GM10266 (cell line): ENCODE measurements at regions not wholly inside any gene's neighbourhood (a gene's known extent, or its start where the extent isn't known, plus 50 kb on each side); places are given as distances from the start of the nearest gene placed in this dataset.

Experiments used
- DNase-seq: peaks from one replicate; pipeline ENCODE4 v3.0.0; 2012; ENCODE audit errors: extremely low spot score
- CTCF ChIP-seq: IDR thresholded peaks from 2 replicates; pipeline ENCODE4 v1.5.1; 2012; ENCODE audit warnings: mild to moderate bottlenecking, low read depth; ENCODE audit not compliant: control insufficient read depth, insufficient read depth; ENCODE audit errors: missing control alignments

- no peak for TF ChIP-seq CTCF
- no peak for DNase-seq
Observed at GRCh38 chr2:14285812-14286211, 346.7 kb upstream of the LRATD1 start.

- no peak for TF ChIP-seq CTCF
- no peak for DNase-seq
Observed at GRCh38 chr2:14288016-14288415, 344.5 kb upstream of the LRATD1 start.

DNA sequence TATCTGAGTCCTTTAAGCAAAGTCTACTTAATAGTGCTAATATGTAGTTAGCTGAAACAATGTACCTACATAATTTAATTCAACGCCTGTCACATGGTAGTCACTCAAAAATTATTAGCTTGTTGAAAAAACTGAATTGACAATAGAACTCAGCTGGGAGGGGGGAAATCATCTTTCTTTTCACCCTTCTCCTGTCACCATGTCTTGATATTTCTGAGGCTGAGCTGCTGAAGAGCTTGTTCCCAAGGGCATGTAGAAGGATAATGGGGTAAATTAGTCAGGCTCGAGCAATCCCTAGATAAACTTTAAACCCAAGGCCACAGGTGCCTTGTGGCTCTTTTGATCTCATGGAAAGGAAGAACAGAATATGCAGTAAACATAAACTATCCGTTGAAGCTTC lies 339.6 kb upstream of the LRATD1 start:
- no peak for TF ChIP-seq CTCF
- DNase-seq, result no peak

DNA sequence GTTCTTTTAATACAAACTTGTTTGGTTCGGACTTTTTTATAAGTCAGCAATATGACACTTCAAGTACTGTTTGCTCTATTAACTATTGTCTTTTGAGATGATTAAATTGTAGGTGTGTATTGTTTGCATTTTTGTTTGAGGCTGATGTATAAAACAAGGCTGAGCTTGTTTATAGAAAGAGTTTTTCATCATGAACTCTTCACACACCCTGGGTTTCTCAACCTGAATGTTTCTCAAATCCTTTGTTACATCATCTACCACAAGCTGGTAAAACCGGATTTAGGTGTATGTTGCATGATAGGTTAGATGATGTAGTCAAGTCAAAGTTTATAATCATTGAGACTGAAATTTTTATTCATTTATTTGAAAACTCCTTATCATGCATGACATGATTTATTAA lies 335.2 kb upstream of the LRATD1 start:
- no peak for DNase-seq
- no peak for TF ChIP-seq CTCF

GRCh38 chr2:14297906-14298305 lies 334.6 kb upstream of the LRATD1 start:
- no peak for DNase-seq
- no peak for TF ChIP-seq CTCF

DNA sequence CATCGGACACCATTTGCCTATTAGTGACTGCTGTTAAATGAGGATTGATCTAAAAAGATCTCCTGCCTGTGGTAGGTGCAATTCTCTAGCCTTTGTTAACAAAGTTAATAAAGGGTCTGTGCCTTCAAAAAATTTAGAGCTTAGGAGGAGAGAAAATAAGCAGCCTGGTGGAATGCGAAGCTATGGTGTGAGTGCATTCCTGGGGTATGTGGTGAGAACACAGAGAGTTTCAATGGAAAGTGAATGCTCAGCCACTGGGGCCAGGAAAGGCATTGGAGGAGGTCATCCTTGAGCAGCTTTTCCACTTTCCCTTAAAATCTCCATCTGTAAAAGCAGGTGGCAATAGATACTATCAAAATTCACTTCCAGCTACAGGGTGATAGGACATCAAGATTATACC lies 331.2 kb upstream of the LRATD1 start:
- no peak for TF ChIP-seq CTCF
- DNase-seq, result no peak

DNA sequence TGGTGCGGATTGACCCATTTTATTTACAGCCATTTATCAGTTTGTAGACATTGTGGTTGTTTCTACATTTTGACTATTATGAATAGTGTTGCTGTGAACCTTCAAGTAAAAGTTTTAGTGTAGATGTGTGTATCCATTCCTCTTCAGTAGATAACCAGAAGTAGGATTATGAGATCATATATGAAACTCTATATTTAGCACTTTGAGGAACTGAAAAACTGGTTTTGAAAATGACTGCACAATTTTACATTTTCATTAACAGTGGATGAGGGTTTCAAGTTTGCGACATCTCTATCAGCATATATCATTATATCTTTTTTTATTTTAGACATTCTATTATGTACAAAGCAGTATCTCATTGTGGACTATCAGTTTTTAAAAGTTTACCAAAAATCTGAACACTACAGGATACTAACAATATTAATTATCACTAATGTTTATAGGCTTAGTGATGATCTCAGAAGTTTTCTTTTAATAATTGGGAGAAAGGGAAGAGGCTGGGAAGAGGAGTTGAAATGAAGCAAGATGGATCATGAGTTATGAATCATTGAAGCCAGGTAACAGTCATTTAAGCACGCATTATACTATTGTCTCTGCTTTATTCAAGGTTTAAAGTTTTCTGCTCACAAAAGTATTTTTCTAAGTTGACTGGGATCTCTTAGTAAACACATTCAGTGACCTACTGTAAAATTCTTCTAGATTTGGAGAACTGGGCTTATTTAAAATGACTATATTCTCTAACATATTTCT lies 329.0 kb upstream of the LRATD1 start:
- peak; percentile 14 for DNase-seq
- no peak for TF ChIP-seq CTCF
